Keratinocyte (primary cell): ENCODE measurements at regions not wholly inside any gene's neighbourhood (a gene's known extent, or its start where the extent isn't known, plus 50 kb on each side); places are given as distances from the start of the nearest gene placed in this dataset.

ENCODE experiments used
- DNase-seq: peaks from one replicate; pipeline ENCODE4 v3.0.0-alpha.2; 2011; ENCODE audit warnings: low read depth, missing footprints, low spot score
- FAIRE-seq: peaks from 2 replicates; lab custom pipeline; 2011; peaks lifted over from hg19 to GRCh38; lab: Jason Lieb, UNC
- H2AFZ ChIP-seq: 2 replicates; pipeline ENCODE4 v1.6.0; 2012; ENCODE audit warnings: low read length, control low read depth, inconsistent platforms; ENCODE audit not compliant: control insufficient read depth
- H3K27ac ChIP-seq: 2 replicates; pipeline ENCODE4 v1.5.1; 2011; ENCODE audit warnings: low read length; ENCODE audit not compliant: control insufficient read depth, insufficient read depth
- H3K27me3 ChIP-seq: 3 replicates; pipeline ENCODE4 v1.6.0; 2011; ENCODE audit warnings: low read length; ENCODE audit not compliant: control insufficient read depth, insufficient read depth; ENCODE audit errors: extremely low read depth
- H3K36me3 ChIP-seq, 2 experiments: 2 replicates in 1 of 2; 3 replicates in 1 of 2; pipeline ENCODE4 v1.5.1; 2011; ENCODE audit warnings: low read length in 2 of 2, mild to moderate bottlenecking in 1 of 2; ENCODE audit not compliant: control insufficient read depth in 2 of 2, insufficient read depth in 2 of 2; ENCODE audit errors: extremely low read depth in 1 of 2
- H3K4me1 ChIP-seq: 3 replicates; pipeline ENCODE4 v1.5.1; 2011; ENCODE audit warnings: low read length; ENCODE audit not compliant: control insufficient read depth, insufficient read depth; ENCODE audit errors: extremely low read depth
- H3K4me2 ChIP-seq: 3 replicates; pipeline ENCODE4 v1.6.0; 2011; ENCODE audit warnings: low read depth, low read length; ENCODE audit not compliant: control insufficient read depth, insufficient read depth; ENCODE audit errors: extremely low read depth
- H3K4me3 ChIP-seq, 3 experiments: fragments of 200-600 bp in 1 of 3; sonication (generic) in 1 of 3; 2 replicates in 2 of 3; 3 replicates in 1 of 3; pipeline ENCODE4 v1.5.1; 2011 to 2016; ENCODE audit warnings: low read length in 3 of 3, mild to moderate bottlenecking in 3 of 3, control low read depth in 2 of 3, inconsistent platforms in 1 of 3, low read depth in 1 of 3, mixed read lengths in 1 of 3, mixed run types in 1 of 3, moderate library complexity in 1 of 3; ENCODE audit not compliant: control insufficient read depth in 2 of 3, insufficient read depth in 2 of 3; ENCODE audit errors: extremely low read depth in 1 of 3
- H3K79me2 ChIP-seq: 2 replicates; pipeline ENCODE4 v1.6.0; 2012; ENCODE audit warnings: low read length; ENCODE audit not compliant: control insufficient read depth, insufficient read depth
- H3K9ac ChIP-seq: 3 replicates; pipeline ENCODE4 v1.6.0; 2011; ENCODE audit warnings: low read length; ENCODE audit not compliant: control insufficient read depth, insufficient read depth; ENCODE audit errors: extremely low read depth
- H3K9me1 ChIP-seq: 3 replicates; pipeline ENCODE4 v1.6.0; 2011; ENCODE audit warnings: low read length; ENCODE audit not compliant: control insufficient read depth, insufficient read depth; ENCODE audit errors: extremely low read depth
- H3K9me3 ChIP-seq: 2 replicates; pipeline ENCODE4 v1.5.1; 2012; ENCODE audit warnings: low read depth, low read length; ENCODE audit not compliant: control insufficient read depth
- H4K20me1 ChIP-seq: 3 replicates; pipeline ENCODE4 v1.6.0; 2011; ENCODE audit warnings: low read length; ENCODE audit not compliant: control insufficient read depth, insufficient read depth; ENCODE audit errors: extremely low read depth
- EZH2 ChIP-seq: IDR thresholded peaks from one replicate; pipeline ENCODE4 v1.6.1; 2012; ENCODE audit warnings: inconsistent platforms, mild to moderate bottlenecking, low read length, moderate library complexity
- dilution Hi-C: fragments of 300-500 bp; cut with MboI; formaldehyde crosslinking; loops from one replicate; pipeline ENCODE4 v1.7.0; 2020; ENCODE audit warnings: low sequenced_read_pairs; ENCODE audit not compliant: extremely low pct_ligation_motif_present
- TF ChIP-seq, protein P1 (sequence below), 3 experiments: IDR thresholded peaks in 1 of 3; conservative IDR thresholded peaks in 1 of 3; optimal IDR thresholded peaks in 1 of 3; 2 replicates in 2 of 3; 3 replicates in 1 of 3; pipeline versions ENCODE3 to v1.5.1; 2011; ENCODE audit warnings: low read length in 3 of 3, mild to moderate bottlenecking in 3 of 3, moderate library complexity in 2 of 3, control low read depth in 1 of 3, inconsistent platforms in 1 of 3; ENCODE audit not compliant: insufficient read depth in 2 of 3; ENCODE audit errors: extremely low read depth in 1 of 3

DNA sequence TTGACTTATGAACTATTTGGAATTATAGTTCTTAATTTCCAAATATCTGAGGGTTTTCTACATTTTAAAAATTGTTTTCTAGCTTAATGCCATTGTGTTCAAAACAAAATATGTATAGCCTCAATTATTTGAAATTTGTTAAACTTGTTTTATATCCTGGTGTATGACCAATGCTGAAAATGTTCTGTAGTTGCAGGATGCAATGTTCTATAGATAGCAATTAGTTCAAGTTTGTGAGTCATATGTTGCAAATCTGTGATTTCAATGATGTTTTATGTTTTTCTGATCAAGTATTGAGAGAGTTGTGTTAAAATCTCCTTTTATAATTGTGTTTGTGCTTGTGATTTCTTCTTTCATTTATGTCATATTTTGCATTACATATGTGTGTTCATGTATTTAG lies 517.5 kb downstream of the ADGRL2 start:
- peaks cover 32% of the 10 kb centered on the region for H3K4me1 ChIP-seq
- peak overlapping the region; percentile 6 for H3K27ac ChIP-seq
- H3K4me2 ChIP-seq = peak overlapping the region; percentile 19
- H2AFZ ChIP-seq = no peak overlapping the region
- peak; percentile 61 for FAIRE-seq
- no peaks in the 10 kb centered on the region for H3K9me1 ChIP-seq
- no peak overlapping the region for H3K9ac ChIP-seq
- no peaks in the 10 kb centered on the region for H3K36me3 ChIP-seq
- H3K79me2 ChIP-seq = no peaks in the 10 kb centered on the region
- H3K27me3 ChIP-seq = no peaks in the 10 kb centered on the region
- TF ChIP-seq EZH2 = no peak
- TF ChIP-seq, protein P1, sequence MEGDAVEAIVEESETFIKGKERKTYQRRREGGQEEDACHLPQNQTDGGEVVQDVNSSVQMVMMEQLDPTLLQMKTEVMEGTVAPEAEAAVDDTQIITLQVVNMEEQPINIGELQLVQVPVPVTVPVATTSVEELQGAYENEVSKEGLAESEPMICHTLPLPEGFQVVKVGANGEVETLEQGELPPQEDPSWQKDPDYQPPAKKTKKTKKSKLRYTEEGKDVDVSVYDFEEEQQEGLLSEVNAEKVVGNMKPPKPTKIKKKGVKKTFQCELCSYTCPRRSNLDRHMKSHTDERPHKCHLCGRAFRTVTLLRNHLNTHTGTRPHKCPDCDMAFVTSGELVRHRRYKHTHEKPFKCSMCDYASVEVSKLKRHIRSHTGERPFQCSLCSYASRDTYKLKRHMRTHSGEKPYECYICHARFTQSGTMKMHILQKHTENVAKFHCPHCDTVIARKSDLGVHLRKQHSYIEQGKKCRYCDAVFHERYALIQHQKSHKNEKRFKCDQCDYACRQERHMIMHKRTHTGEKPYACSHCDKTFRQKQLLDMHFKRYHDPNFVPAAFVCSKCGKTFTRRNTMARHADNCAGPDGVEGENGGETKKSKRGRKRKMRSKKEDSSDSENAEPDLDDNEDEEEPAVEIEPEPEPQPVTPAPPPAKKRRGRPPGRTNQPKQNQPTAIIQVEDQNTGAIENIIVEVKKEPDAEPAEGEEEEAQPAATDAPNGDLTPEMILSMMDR (optimal IDR thresholded peaks at IDR 0.05 in 1 of 3, IDR thresholded peaks at IDR 0.05 in 1 of 3, conservative IDR thresholded peaks at IDR 0.05 in 1 of 3; ENCODE audit: extremely low read depth in 1 of 3, insufficient read depth in 2 of 3, low read length in 3 of 3) = no peak
- no peaks in the 10 kb centered on the region for H3K9me3 ChIP-seq
- DNase-seq = peak; percentile 9
- dilution Hi-C loops = no loop called here
- H4K20me1 ChIP-seq = no peaks in the 10 kb centered on the region
- no peak overlapping the region for H3K4me3 ChIP-seq

GRCh38 chr1:82317671-82318070 lies 516.9 kb downstream of the ADGRL2 start:
- Histone ChIP-seq H3K4me1 (peaks cover 29% of the 10 kb centered on the region), H3K9me1 (no peaks in the 10 kb centered on the region), H3K36me3 (no peaks in the 10 kb centered on the region), H3K4me2 (peak overlapping the region; percentile 64), H3K79me2 (no peaks in the 10 kb centered on the region), H3K9ac (no peak overlapping the region), H3K9me3 (no peaks in the 10 kb centered on the region), H2AFZ (peak overlapping the region; percentile 16), H3K4me3 (no peak overlapping the region), H3K27ac (peak overlapping the region; percentile 44), H3K27me3 (no peaks in the 10 kb centered on the region), H4K20me1 (no peaks in the 10 kb centered on the region)
- dilution Hi-C loops = no loop called here
- TF ChIP-seq, protein P1 (optimal IDR thresholded peaks at IDR 0.05 in 1 of 3, IDR thresholded peaks at IDR 0.05 in 1 of 3, conservative IDR thresholded peaks at IDR 0.05 in 1 of 3; ENCODE audit: extremely low read depth in 1 of 3, insufficient read depth in 2 of 3, low read length in 3 of 3) = no peak
- no peak for TF ChIP-seq EZH2
- DNase-seq = peak; percentile 63
- FAIRE-seq = peak; percentile 96
